ENCODE measurements at regions not wholly inside any gene's neighbourhood (a gene's known extent, or its start where the extent isn't known, plus 50 kb on each side); places are given as distances from the start of the nearest gene placed in this dataset.

DNA sequence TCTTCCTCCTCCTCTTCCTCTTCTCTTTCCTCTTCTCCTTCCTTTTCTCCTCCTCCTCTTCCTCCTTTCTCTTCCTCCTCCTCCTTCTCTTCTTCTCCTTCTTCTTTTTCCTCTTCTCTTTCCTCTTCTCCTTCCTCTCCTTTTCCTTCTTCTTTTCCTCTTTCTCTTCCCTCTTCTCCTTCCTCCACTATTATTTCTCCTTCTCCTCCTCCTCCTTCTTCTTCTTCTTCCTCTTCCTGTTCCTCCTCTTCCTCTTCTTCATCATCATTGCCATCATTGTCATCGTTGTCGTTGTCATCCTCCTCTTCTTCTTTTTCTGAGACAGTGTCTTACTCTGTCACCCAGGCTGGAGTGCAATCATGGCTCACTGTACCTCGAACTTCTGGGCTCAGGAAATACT, 256.3 kb upstream of the SOX4 start:
- no peak for TF ChIP-seq EP300 (IDR thresholded peaks at IDR 0.05)
- TF ChIP-seq, protein P1, sequence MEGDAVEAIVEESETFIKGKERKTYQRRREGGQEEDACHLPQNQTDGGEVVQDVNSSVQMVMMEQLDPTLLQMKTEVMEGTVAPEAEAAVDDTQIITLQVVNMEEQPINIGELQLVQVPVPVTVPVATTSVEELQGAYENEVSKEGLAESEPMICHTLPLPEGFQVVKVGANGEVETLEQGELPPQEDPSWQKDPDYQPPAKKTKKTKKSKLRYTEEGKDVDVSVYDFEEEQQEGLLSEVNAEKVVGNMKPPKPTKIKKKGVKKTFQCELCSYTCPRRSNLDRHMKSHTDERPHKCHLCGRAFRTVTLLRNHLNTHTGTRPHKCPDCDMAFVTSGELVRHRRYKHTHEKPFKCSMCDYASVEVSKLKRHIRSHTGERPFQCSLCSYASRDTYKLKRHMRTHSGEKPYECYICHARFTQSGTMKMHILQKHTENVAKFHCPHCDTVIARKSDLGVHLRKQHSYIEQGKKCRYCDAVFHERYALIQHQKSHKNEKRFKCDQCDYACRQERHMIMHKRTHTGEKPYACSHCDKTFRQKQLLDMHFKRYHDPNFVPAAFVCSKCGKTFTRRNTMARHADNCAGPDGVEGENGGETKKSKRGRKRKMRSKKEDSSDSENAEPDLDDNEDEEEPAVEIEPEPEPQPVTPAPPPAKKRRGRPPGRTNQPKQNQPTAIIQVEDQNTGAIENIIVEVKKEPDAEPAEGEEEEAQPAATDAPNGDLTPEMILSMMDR (IDR thresholded peaks at IDR 0.05), result no peak
- no peak for TF ChIP-seq POLR2A (IDR thresholded peaks at IDR 0.05)
